ENCODE measurements at regions not wholly inside any gene's neighbourhood (a gene's known extent, or its start where the extent isn't known, plus 50 kb on each side); places are given as distances from the start of the nearest gene placed in this dataset.
"Not testable (repeated sequence)": the region's sequence is repeated elsewhere in the genome, so short reads cannot be mapped to it uniquely, and the experiment has no call there.

- peak; percentile 23 to 89 (median 66) for DNase-seq
Measured at GRCh38 chr12:124381456-124382296, 86.8 kb downstream of the RFLNA start.

GRCh38 chr12:124380796-124381455 is 86.0 kb downstream of the RFLNA start:
- no peak for DNase-seq

- peak in 8 of 14 donors; percentile 39 to 82 (median 60) for DNase-seq
Measured at GRCh38 chr12:124379938-124380754, 85.3 kb downstream of the RFLNA start.

GRCh38 chr12:124379379-124379937 is 84.6 kb downstream of the RFLNA start:
- DNase-seq: no peak

GRCh38 chr12:124378926-124379325 is 84.0 kb downstream of the RFLNA start:
- no peak for DNase-seq

GRCh38 chr12:124377981-124378509 is 83.2 kb downstream of the RFLNA start:
- no peak for DNase-seq

- DNase-seq: no peak
Measured at GRCh38 chr12:124376435-124376834, 81.5 kb downstream of the RFLNA start.

- DNase-seq: no peak
Measured at GRCh38 chr12:124375789-124376175, 80.9 kb downstream of the RFLNA start.

GRCh38 chr12:124375141-124375788 is 80.4 kb downstream of the RFLNA start:
- DNase-seq: no peak

- no peak for DNase-seq
Measured at GRCh38 chr12:124374567-124374966, 79.7 kb downstream of the RFLNA start.

- DNase-seq: no peak
Measured at GRCh38 chr12:124374147-124374546, 79.3 kb downstream of the RFLNA start.

- DNase-seq: not testable (repeated sequence)
Measured at GRCh38 chr12:124373701-124374100, 78.8 kb downstream of the RFLNA start.

GRCh38 chr12:124372831-124373230 is 77.9 kb downstream of the RFLNA start:
- no peak for DNase-seq

GRCh38 chr12:124371970-124372555 is 77.2 kb downstream of the RFLNA start:
- DNase-seq: no peak

- DNase-seq: no peak
Measured at GRCh38 chr12:124371366-124371765, 76.5 kb downstream of the RFLNA start.

- no peak for DNase-seq
Measured at GRCh38 chr12:124370851-124371250, 76.0 kb downstream of the RFLNA start.

GRCh38 chr12:124370384-124370783 is 75.5 kb downstream of the RFLNA start:
- no peak for DNase-seq

GRCh38 chr12:124369827-124370378 is 75.0 kb downstream of the RFLNA start:
- DNase-seq: peak in 5 of 14 donors; percentile 54 to 82 (median 78)

GRCh38 chr12:124369055-124369826 is 74.3 kb downstream of the RFLNA start:
- DNase-seq: peak; percentile 43 to 92 (median 82)

- DNase-seq: peak in 5 of 14 donors; percentile 23 to 65 (median 51)
Measured at GRCh38 chr12:124368421-124369032, 73.6 kb downstream of the RFLNA start.

All from C1 segment of cervical spinal cord (tissue), 14 donors.